HepG2 (cell line): ENCODE measurements at regions not wholly inside any gene's neighbourhood (a gene's known extent, or its start where the extent isn't known, plus 50 kb on each side); places are given as distances from the start of the nearest gene placed in this dataset.

Experiments used
- ATAC-seq: fragments of 200-7000 bp; cut with Tn5 transposase; 3 replicates; pipeline ENCODE4 v1.9.1; 2020; ENCODE audit warnings: mild to moderate bottlenecking, moderate library complexity
- BruUV-seq: library from RNA; stranded (reverse); fragments of 400-500 nt; replicated peaks from 2 replicates; lab custom pipeline; 2021; lab: Mats Ljungman, UMichigan
- CTCF ChIA-PET: fragments of 300-600 bp; formaldehyde crosslinking; extraction: SDS; loops from one replicate; lab custom pipeline; 2021; ENCODE audit warnings: low total read pairs, inconsistent platforms, low intra/inter-chr PET ratio; lab: Yijun Ruan, JAX
- POLR2A ChIA-PET: fragments of 350-600 bp; sonication (Branson Sonifier 250); formaldehyde crosslinking; loops from one replicate; lab custom pipeline; 2020; ENCODE audit warnings: antibody characterized with exemption, inconsistent platforms; lab: Yijun Ruan, JAX
- DNase-seq: peaks from one replicate; pipeline ENCODE4 v3.0.0-alpha.2; 2015; ENCODE audit warnings: low spot score
- FAIRE-seq: peaks from 3 replicates; lab custom pipeline; 2011; peaks lifted over from hg19 to GRCh38; lab: Jason Lieb, UNC
- H2AFZ ChIP-seq: one replicate; pipeline ENCODE4 v1.6.1; 2011; ENCODE audit warnings: low read length, inconsistent platforms
- H3K27ac ChIP-seq: fragments of 300-600 bp; 3 replicates; pipeline ENCODE4 v1.8.0; 2011; ENCODE audit warnings: mixed run types, mild to moderate bottlenecking, mixed read lengths, low read length, inconsistent platforms; ENCODE audit not compliant: insufficient read depth; ENCODE audit errors: extremely low read length
- H3K27me3 ChIP-seq, 2 experiments: fragments of 200-600 bp in 1 of 2; 2 replicates in 1 of 2; 3 replicates in 1 of 2; pipeline versions ENCODE4 v1.6.0 to v1.8.0; 2011; ENCODE audit warnings: low read length in 2 of 2, mild to moderate bottlenecking in 2 of 2, moderate library complexity in 2 of 2, inconsistent platforms in 1 of 2; ENCODE audit not compliant: insufficient read depth in 2 of 2, control insufficient read depth in 1 of 2
- H3K36me3 ChIP-seq, 2 experiments: fragments of 200-600 bp in 1 of 2; replicated peaks in 1 of 2; 2 replicates in 1 of 2; 3 replicates in 1 of 2; pipeline versions ENCODE4 v1.5.1 to v1.8.0; 2011; ENCODE audit warnings: low read length in 2 of 2, inconsistent platforms in 1 of 2; ENCODE audit not compliant: insufficient read depth in 2 of 2, control insufficient read depth in 1 of 2
- H3K4me1 ChIP-seq: 2 replicates; pipeline ENCODE4 v1.5.1; 2012; ENCODE audit warnings: low read length, inconsistent platforms; ENCODE audit not compliant: insufficient read depth
- H3K4me2 ChIP-seq: 2 replicates; pipeline ENCODE4 v1.6.0; 2011; ENCODE audit warnings: low read depth, low read length, inconsistent platforms
- H3K4me3 ChIP-seq, 3 experiments: fragments of 200-600 bp in 1 of 3; sonication (generic), shearing (Covaris generic) in 1 of 3; replicated peaks in 1 of 3; 2 replicates each; pipeline ENCODE4 v1.5.1; 2011 to 2016; ENCODE audit warnings: low read length in 3 of 3, inconsistent platforms in 2 of 3, low read depth in 2 of 3, mild to moderate bottlenecking in 2 of 3, control low read depth in 1 of 3, mixed read lengths in 1 of 3; ENCODE audit not compliant: insufficient read depth in 1 of 3
- H3K79me2 ChIP-seq: one replicate; pipeline ENCODE4 v1.6.1; 2011; ENCODE audit warnings: low read length, inconsistent platforms; ENCODE audit not compliant: insufficient read depth
- H3K9ac ChIP-seq: 2 replicates; pipeline ENCODE4 v1.6.0; 2011; ENCODE audit warnings: mild to moderate bottlenecking, low read depth, low read length, inconsistent platforms; ENCODE audit not compliant: insufficient read depth
- H3K9me3 ChIP-seq: 2 replicates; pipeline ENCODE4 v1.5.1; 2012; ENCODE audit warnings: mild to moderate bottlenecking, low read length
- H4K20me1 ChIP-seq: 2 replicates; pipeline ENCODE4 v1.6.0; 2011; ENCODE audit warnings: inconsistent platforms, mild to moderate bottlenecking, low read length, moderate library complexity; ENCODE audit not compliant: insufficient read depth
- ADNP ChIP-seq: sonication (generic); formaldehyde crosslinking; IDR thresholded peaks from 2 replicates; pipeline ENCODE4 v1.4.0; 2020; ENCODE audit warnings: missing genetic modification reagents
- DNMT1 ChIP-seq: sonication (generic); formaldehyde crosslinking; IDR thresholded peaks from 2 replicates; pipeline ENCODE4 v1.5.1; 2020; ENCODE audit warnings: mild to moderate bottlenecking, missing genetic modification reagents
- DPF2 ChIP-seq: sonication (generic); formaldehyde crosslinking; IDR thresholded peaks from 2 replicates; pipeline ENCODE4 v1.4.0; 2020; ENCODE audit warnings: mild to moderate bottlenecking, low read depth, missing genetic modification reagents, borderline replicate concordance
- FOXP1 ChIP-seq, 2 experiments: fragments of 450-650 bp in 1 of 2; IDR thresholded peaks; 2 replicates each; pipeline ENCODE4 v1.6.1; 2017 to 2018; ENCODE audit warnings: antibody characterized with exemption in 1 of 2
- GABPA ChIP-seq, 2 experiments: IDR thresholded peaks; 2 replicates each; pipeline ENCODE4 v1.6.1; 2011 to 2016; ENCODE audit warnings: low read depth in 2 of 2, low read length in 1 of 2, missing biosample characterization in 1 of 2, missing genetic modification characterization in 1 of 2
- POGZ ChIP-seq: sonication (generic); formaldehyde crosslinking; IDR thresholded peaks from 2 replicates; pipeline ENCODE4 v1.4.0; 2020; ENCODE audit warnings: mild to moderate bottlenecking, missing genetic modification reagents
- RBAK ChIP-seq: sonication (generic); formaldehyde crosslinking; IDR thresholded peaks from 2 replicates; pipeline ENCODE4 v1.5.1; 2020; ENCODE audit warnings: mild to moderate bottlenecking, missing genetic modification reagents
- THYN1 ChIP-seq: sonication (generic); formaldehyde crosslinking; IDR thresholded peaks from 2 replicates; pipeline ENCODE4 v1.8.1; 2023; ENCODE audit warnings: low read depth, mild to moderate bottlenecking, moderate library complexity, missing genetic modification reagents, borderline replicate concordance
- ZFP36 ChIP-seq: fragments of 150-350 bp; IDR thresholded peaks from 2 replicates; pipeline ENCODE4 v1.6.1; 2018; ENCODE audit warnings: borderline replicate concordance, low read length, low read depth; ENCODE audit not compliant: partially characterized antibody
- ZNF3 ChIP-seq: IDR thresholded peaks from 2 replicates; pipeline ENCODE4 v1.7.0; 2017; ENCODE audit warnings: inconsistent platforms
- WGBS: methylation state at CpG from one replicate; pipeline ENCODE4 v1.1.6; 2017; ENCODE audit warnings: low lambda C conversion rate; 5-methylcytosine and 5-hydroxymethylcytosine counted together
- in situ Hi-C: cut with HindIII; loops from 2 replicates; pipeline ENCODE4 v1.10.0; 2017; ENCODE audit warnings: low pct_unique_long_range_greater_than_20kb; ENCODE audit not compliant: extremely low pct_ligation_motif_present
- intact Hi-C: fragments of 100-400 bp; cut with micrococcal nuclease; formaldehyde crosslinking; loops from one replicate; pipeline ENCODE4 v1.10.0; 2022; ENCODE audit not compliant: unreplicated experiment

DNA sequence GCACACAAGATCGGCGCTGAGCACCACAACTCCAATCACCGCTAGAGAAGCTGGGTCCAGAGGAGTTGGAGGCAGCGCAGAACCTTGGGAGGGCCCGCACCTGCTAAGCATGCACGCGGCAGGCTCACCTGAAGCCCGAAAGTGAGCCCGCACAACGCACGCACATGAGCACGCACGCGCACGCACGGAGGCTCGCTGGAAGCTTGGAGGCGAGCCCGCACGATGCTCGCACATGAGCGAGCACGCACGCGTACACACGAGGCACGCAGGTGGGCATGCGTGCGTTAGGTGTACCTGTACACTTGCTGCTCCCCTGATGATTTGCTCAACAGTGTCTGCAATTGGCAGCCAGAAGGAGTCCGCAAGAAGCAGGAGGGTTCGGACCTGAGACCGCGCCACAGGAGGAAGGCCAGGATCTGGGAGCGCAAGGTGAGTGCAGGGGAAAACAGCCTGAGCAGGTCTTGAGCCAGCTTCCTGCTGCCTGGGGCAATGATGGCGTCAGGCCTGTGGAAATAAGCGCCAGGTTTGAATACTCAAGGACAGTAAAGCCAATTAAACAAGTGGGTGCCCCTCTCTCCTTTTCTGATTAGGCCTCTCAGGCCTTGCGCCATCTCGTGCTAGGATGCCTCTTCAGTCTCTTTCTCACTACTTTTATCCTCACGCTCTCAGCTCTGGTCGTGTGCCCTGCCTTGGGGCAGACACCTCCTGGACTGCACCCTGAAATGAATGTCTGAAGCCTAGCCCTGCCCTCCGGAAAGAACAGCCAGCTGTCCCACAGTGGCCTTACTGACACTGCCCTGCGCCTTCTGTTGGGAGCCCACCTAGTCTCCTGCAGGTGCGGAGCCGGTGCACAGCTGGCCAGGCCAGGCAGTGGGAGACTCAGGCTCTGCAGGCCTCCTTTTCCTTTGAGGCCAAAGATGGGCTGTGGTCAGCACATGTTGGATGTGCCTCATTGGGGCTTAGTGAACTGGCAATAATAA lies 340.4 kb downstream of the CDC5L start:
- CTCF ChIA-PET, result no interaction called here

DNA sequence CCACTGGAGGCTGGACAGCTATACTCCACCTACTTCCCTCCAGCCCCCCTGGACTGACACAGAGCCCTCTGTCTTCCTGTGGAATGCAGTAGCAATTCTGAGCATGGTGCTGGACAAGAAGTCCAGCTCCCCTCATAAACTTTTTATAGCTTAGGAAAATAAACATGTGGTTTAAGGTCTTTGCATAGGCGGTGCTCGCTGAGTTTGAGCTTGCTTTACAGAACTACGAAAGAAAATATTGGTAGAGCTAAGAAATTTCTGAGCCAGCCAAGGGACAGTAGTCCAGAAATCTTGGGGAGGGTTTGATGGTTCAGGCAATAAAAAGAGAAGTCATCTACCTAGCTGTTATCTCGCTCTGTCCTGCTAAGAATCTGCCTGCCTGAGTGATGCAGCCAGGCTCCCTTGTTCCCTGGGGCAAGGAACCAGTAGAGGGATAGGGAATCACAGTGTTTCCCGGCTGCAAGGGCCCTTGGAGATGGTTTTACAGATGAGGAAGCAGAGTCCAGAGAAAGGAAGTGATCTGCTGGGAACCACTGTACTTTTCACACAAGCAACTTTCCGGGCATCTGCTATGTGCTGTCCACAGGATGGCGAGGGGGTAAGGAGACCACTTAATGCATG lies 343.4 kb downstream of the CDC5L start:
- in situ Hi-C loops (no loop called here), intact Hi-C loops (no loop called here)
- Histone ChIP-seq H4K20me1 (no peaks in the 10 kb centered on the region), H3K9ac (no peak overlapping the region), H2AFZ (no peak overlapping the region), H3K79me2 (no peaks in the 10 kb centered on the region), H3K27me3 (peaks cover 0 to 10% of the 10 kb centered on the region in 2 experiments; a peak in 3 of 5 replicates), H3K36me3 (no peaks in the 10 kb centered on the region), H3K27ac (no peak overlapping the region), H3K9me3 (no peaks in the 10 kb centered on the region), H3K4me2 (no peak overlapping the region), H3K4me3 (no peak overlapping the region), H3K4me1 (no peaks in the 10 kb centered on the region)
- ATAC-seq (no peak; the same call in 1 of the 3 replicates), FAIRE-seq (no peak), DNase-seq (no peak)
- no peak for TF ChIP-seq ZFP36
- POLR2A ChIA-PET, result no interaction called here
- no TSS peak for BruUV-seq
- WGBS, result 10% methylated on average over 7 of the region's 7 CpGs
- CTCF ChIA-PET, result no interaction called here

More for the DNA sequence above, 340.4 kb downstream of the CDC5L start:
- peaks cover 0 to 7% of the 10 kb centered on the region in 2 experiments; a peak in 3 of 5 replicates for H3K27me3 ChIP-seq
- ATAC-seq (no peak), DNase-seq (no peak), FAIRE-seq (no peak)
- no peak overlapping the region for H2AFZ ChIP-seq
- no peak for TF ChIP-seq POGZ
- no peak for TF ChIP-seq ZNF3 (CRISPR knock-in tag)
- TF ChIP-seq DNMT1 (CRISPR knock-in tag), result 0 out of 2 replicates have a peak, but pooled peaks have one; percentile 59
- no peak for TF ChIP-seq RBAK (CRISPR knock-in tag)
- no peak for TF ChIP-seq THYN1 (CRISPR knock-in tag)
- no peak for TF ChIP-seq DPF2
- TF ChIP-seq GABPA (IDR thresholded peaks at IDR 0.05; ENCODE audit: low read depth, low read length), result 0 out of 2 replicates have a peak, but pooled peaks have one; percentile 5
- no peak for TF ChIP-seq GABPA (CRISPR knock-in tag; IDR thresholded peaks at IDR 0.05; ENCODE audit: low read depth)
- no peak for TF ChIP-seq FOXP1 (IDR thresholded peaks at IDR 0.05)
- TF ChIP-seq FOXP1 (CRISPR knock-in tag; IDR thresholded peaks at IDR 0.05), result no peak
- TF ChIP-seq ADNP (CRISPR knock-in tag), result no peak
- H4K20me1 ChIP-seq, result no peaks in the 10 kb centered on the region
- no peaks in the 10 kb centered on the region for H3K9me3 ChIP-seq
- 76% methylated on average over 41 of the region's 44 CpGs for WGBS
- POLR2A ChIA-PET, result no interaction called here
- no peaks in the 10 kb centered on the region for H3K4me1 ChIP-seq
- no peak overlapping the region for H3K4me2 ChIP-seq
- H3K4me3 ChIP-seq, result no peak overlapping the region
- BruUV-seq, result no TSS peak
- in situ Hi-C loops (no loop called here), intact Hi-C loops (no loop called here)
- H3K27ac ChIP-seq, result no peak overlapping the region
- H3K9ac ChIP-seq, result no peak overlapping the region
- H3K36me3 ChIP-seq, result no peaks in the 10 kb centered on the region
- no peaks in the 10 kb centered on the region for H3K79me2 ChIP-seq
